HEK293 (cell line): ENCODE measurements at regions not wholly inside any gene's neighbourhood (a gene's known extent, or its start where the extent isn't known, plus 50 kb on each side); places are given as distances from the start of the nearest gene placed in this dataset.

ENCODE experiments used
- CTCF ChIA-PET: fragments of 350-600 bp; formaldehyde crosslinking; extraction: SDS; loops from one replicate; lab custom pipeline; 2021; ENCODE audit warnings: antibody characterized with exemption; lab: Yijun Ruan, JAX
- POLR2A ChIA-PET: fragments of 300-600 bp; formaldehyde crosslinking; extraction: SDS; loops from one replicate; lab custom pipeline; 2020; ENCODE audit warnings: antibody characterized with exemption, inconsistent platforms; lab: Yijun Ruan, JAX
- H3K27ac ChIP-seq: fragments of 200-500 bp; sonication (Bioruptor generic); 2 replicates; pipeline ENCODE4 v1.5.1; 2014; ENCODE audit warnings: low read depth, low read length, control low read depth, inconsistent platforms; ENCODE audit errors: extremely low read depth
- H3K36me3 ChIP-seq, 2 experiments: fragments of 200-500 bp in 1 of 2; sonication (Bioruptor generic) in 1 of 2; 1 replicate in 1 of 2; 2 replicates in 1 of 2; pipeline ENCODE4 v1.5.1; 2014 to 2017; ENCODE audit warnings: inconsistent platforms in 2 of 2, low read length in 2 of 2; ENCODE audit not compliant: control insufficient read depth in 2 of 2, insufficient read depth in 1 of 2
- H3K4me1 ChIP-seq: fragments of 200-500 bp; sonication (Bioruptor generic); 2 replicates; pipeline ENCODE4 v1.5.1; 2014; ENCODE audit warnings: mild to moderate bottlenecking, low read length, inconsistent platforms; ENCODE audit not compliant: control insufficient read depth, insufficient read depth
- H3K4me3 ChIP-seq: 2 replicates; pipeline ENCODE4 v1.5.1; 2011; ENCODE audit warnings: low read depth, mild to moderate bottlenecking, control low read depth, low read length, moderate library complexity
- H3K9me3 ChIP-seq: fragments of 200-500 bp; sonication (Bioruptor generic); 2 replicates; pipeline ENCODE4 v1.5.1; 2014; ENCODE audit warnings: low read depth, low read length, inconsistent platforms; ENCODE audit not compliant: control insufficient read depth, insufficient read depth
- KLF17 ChIP-seq: fragments of 450-650 bp; formaldehyde crosslinking; IDR thresholded peaks from 2 replicates; pipeline ENCODE4 v1.5.1; 2016; ENCODE audit warnings: missing biosample characterization, missing genetic modification characterization
- PRDM1 ChIP-seq: fragments of 450-650 bp; formaldehyde crosslinking; IDR thresholded peaks from 2 replicates; pipeline ENCODE4; 2016; ENCODE audit warnings: missing biosample characterization, missing genetic modification characterization
- PRDM2 ChIP-seq: fragments of 450-650 bp; formaldehyde crosslinking; IDR thresholded peaks from 2 replicates; pipeline ENCODE4 v1.5.1; 2016; ENCODE audit warnings: missing biosample characterization, missing genetic modification characterization, borderline replicate concordance
- RBAK ChIP-seq: fragments of 450-650 bp; formaldehyde crosslinking; IDR thresholded peaks from 2 replicates; pipeline ENCODE4 v1.5.1; 2016; ENCODE audit warnings: missing biosample characterization, missing genetic modification characterization
- YY2 ChIP-seq: fragments of 450-650 bp; formaldehyde crosslinking; IDR thresholded peaks from 2 replicates; pipeline ENCODE4 v1.5.1; 2016; ENCODE audit warnings: missing biosample characterization, missing genetic modification characterization
- ZBTB1 ChIP-seq: fragments of 450-650 bp; formaldehyde crosslinking; IDR thresholded peaks from 2 replicates; pipeline ENCODE4 v1.5.1; 2016; ENCODE audit warnings: missing biosample characterization, missing genetic modification characterization
- ZNF2 ChIP-seq: fragments of 450-650 bp; formaldehyde crosslinking; IDR thresholded peaks from 2 replicates; pipeline ENCODE4 v1.5.1; 2016; ENCODE audit warnings: missing biosample characterization, missing genetic modification characterization
- ZNF274 ChIP-seq, 2 experiments: fragments of 200-500 bp in 1 of 2; fragments of 450-650 bp in 1 of 2; sonication (Bioruptor generic) in 1 of 2; formaldehyde crosslinking in 1 of 2; IDR thresholded peaks; 2 replicates each; pipeline versions ENCODE4 v1.5.1 to v1.6.1; 2014 to 2016; ENCODE audit warnings: borderline replicate concordance in 1 of 2, inconsistent platforms in 1 of 2, low read length in 1 of 2, missing biosample characterization in 1 of 2, missing genetic modification characterization in 1 of 2
- ZNF391 ChIP-seq: fragments of 450-650 bp; formaldehyde crosslinking; IDR thresholded peaks from 2 replicates; pipeline ENCODE4 v1.5.1; 2016; ENCODE audit warnings: low read depth, missing biosample characterization, missing genetic modification characterization, borderline replicate concordance
- ZNF449 ChIP-seq: fragments of 450-650 bp; formaldehyde crosslinking; IDR thresholded peaks from 2 replicates; pipeline ENCODE4 v1.5.1; 2017; ENCODE audit warnings: missing biosample characterization, mild to moderate bottlenecking, missing genetic modification characterization, moderate library complexity
- ZNF555 ChIP-seq: fragments of 450-650 bp; formaldehyde crosslinking; conservative IDR thresholded peaks from 2 replicates; pipeline ENCODE4 v1.5.1; 2017; ENCODE audit warnings: missing biosample characterization, mild to moderate bottlenecking, missing genetic modification characterization, inconsistent platforms
- ZNF623 ChIP-seq: fragments of 450-650 bp; formaldehyde crosslinking; IDR thresholded peaks from 2 replicates; pipeline ENCODE4 v1.5.1; 2016; ENCODE audit warnings: missing biosample characterization, missing genetic modification characterization
- ZNF670 ChIP-seq: fragments of 450-650 bp; formaldehyde crosslinking; IDR thresholded peaks from 2 replicates; pipeline ENCODE4 v1.5.1; 2016; ENCODE audit warnings: missing biosample characterization, missing genetic modification characterization, low read depth
- ZNF777 ChIP-seq: fragments of 450-650 bp; formaldehyde crosslinking; IDR thresholded peaks from 2 replicates; pipeline ENCODE4 v1.5.1; 2017; ENCODE audit warnings: missing biosample characterization, missing genetic modification characterization, borderline replicate concordance

GRCh38 chr13:62653371-62653770, 1237.7 kb upstream of the PCDH20 start:
- CTCF ChIA-PET = no interaction called here
- Histone ChIP-seq H3K27ac (no peak overlapping the region), H3K4me1 (no peaks in the 10 kb centered on the region), H3K9me3 (no peaks in the 10 kb centered on the region), H3K36me3 (no peaks in the 10 kb centered on the region), H3K4me3 (no peak overlapping the region)
- TF ChIP-seq ZNF2 (tag by site-specific recombination) (no peak), ZNF555 (no peak), YY2 (tag by site-specific recombination) (no peak), ZBTB1 (no peak), RBAK (no peak), ZNF449 (tag by site-specific recombination) (no peak), ZNF670 (tag by site-specific recombination) (no peak), ZNF623 (tag by site-specific recombination) (no peak), PRDM2 (tag by site-specific recombination) (no peak), KLF17 (tag by site-specific recombination) (no peak), ZNF391 (tag by site-specific recombination) (no peak), ZNF777 (tag by site-specific recombination) (no peak)
- POLR2A ChIA-PET = no interaction called here

GRCh38 chr13:62643799-62644524, 1228.3 kb upstream of the PCDH20 start:
- TF ChIP-seq PRDM1 (tag by site-specific recombination) (no peak), ZNF274 (IDR thresholded peaks at IDR 0.05; ENCODE audit: low read length) (no peak), ZNF274 (tag by site-specific recombination; IDR thresholded peaks at IDR 0.05; ENCODE audit: borderline replicate concordance) (no peak)
- CTCF ChIA-PET = no interaction called here
- H3K9me3 ChIP-seq = no peaks in the 10 kb centered on the region

More at GRCh38 chr13:62643799-62644524, 1228.3 kb upstream of the PCDH20 start:
- Histone ChIP-seq H3K36me3 (no peaks in the 10 kb centered on the region), H3K4me1 (no peaks in the 10 kb centered on the region), H3K27ac (no peak overlapping the region), H3K4me3 (no peak overlapping the region)
- POLR2A ChIA-PET = no interaction called here
